KMS-11 (cell line): ENCODE measurements at regions not wholly inside any gene's neighbourhood (a gene's known extent, or its start where the extent isn't known, plus 50 kb on each side); places are given as distances from the start of the nearest gene placed in this dataset.
"Not testable (repeated sequence)": the region's sequence is repeated elsewhere in the genome, so short reads cannot be mapped to it uniquely, and the experiment has no call there.

Experiments used
- H2AFZ ChIP-seq: fragments of 200-600 bp; sonication (generic); 2 replicates; pipeline ENCODE4 v1.6.1; 2016; ENCODE audit warnings: antibody characterized with exemption, mixed run types, low read depth
- H3K27ac ChIP-seq: fragments of 200-600 bp; sonication (generic); 2 replicates; pipeline ENCODE4 v1.6.1; 2016; ENCODE audit warnings: mild to moderate bottlenecking, mixed run types
- H3K27me3 ChIP-seq: fragments of 200-600 bp; sonication (generic); 2 replicates; pipeline ENCODE4 v1.6.1; 2017; ENCODE audit warnings: mild to moderate bottlenecking, low read depth, mixed run types, moderate library complexity; ENCODE audit not compliant: insufficient read depth
- H3K36me3 ChIP-seq: fragments of 200-600 bp; sonication (generic); 2 replicates; pipeline ENCODE4 v1.6.1; 2017; ENCODE audit warnings: mild to moderate bottlenecking, mixed run types; ENCODE audit not compliant: insufficient read depth
- H3K4me1 ChIP-seq: fragments of 200-600 bp; sonication (generic); 2 replicates; pipeline ENCODE4 v1.6.1; 2016; ENCODE audit warnings: mild to moderate bottlenecking, low read depth, mixed run types; ENCODE audit not compliant: poor library complexity, severe bottlenecking
- H3K4me2 ChIP-seq: fragments of 200-600 bp; sonication (generic); 2 replicates; pipeline ENCODE4 v1.7.0; 2016; ENCODE audit warnings: mild to moderate bottlenecking, mixed run types
- H3K4me3 ChIP-seq: fragments of 200-600 bp; sonication (generic); IDR thresholded peaks from 2 replicates; pipeline ENCODE4 v1.6.1; 2017; ENCODE audit warnings: low read depth, low read length, mixed read lengths; ENCODE audit not compliant: insufficient read depth
- H3K79me2 ChIP-seq: fragments of 200-600 bp; sonication (generic); 2 replicates; pipeline ENCODE4 v1.6.1; 2016; ENCODE audit warnings: low read depth, mixed run types; ENCODE audit not compliant: insufficient read depth
- H3K9ac ChIP-seq: fragments of 200-600 bp; sonication (generic); 2 replicates; pipeline ENCODE4 v1.6.1; 2016; ENCODE audit warnings: mild to moderate bottlenecking, mixed run types
- H4K20me1 ChIP-seq: fragments of 200-600 bp; sonication (generic); 2 replicates; pipeline ENCODE4 v1.6.1; 2016; ENCODE audit warnings: mild to moderate bottlenecking, mixed run types; ENCODE audit not compliant: insufficient read depth
- TF ChIP-seq, protein P1 (sequence below): fragments of 200-600 bp; sonication (generic); conservative IDR thresholded peaks from 2 replicates; pipeline ENCODE4 v1.6.1; 2017; ENCODE audit warnings: low read depth, mild to moderate bottlenecking, antibody characterized with exemption, low read length, moderate library complexity, mixed read lengths

DNA sequence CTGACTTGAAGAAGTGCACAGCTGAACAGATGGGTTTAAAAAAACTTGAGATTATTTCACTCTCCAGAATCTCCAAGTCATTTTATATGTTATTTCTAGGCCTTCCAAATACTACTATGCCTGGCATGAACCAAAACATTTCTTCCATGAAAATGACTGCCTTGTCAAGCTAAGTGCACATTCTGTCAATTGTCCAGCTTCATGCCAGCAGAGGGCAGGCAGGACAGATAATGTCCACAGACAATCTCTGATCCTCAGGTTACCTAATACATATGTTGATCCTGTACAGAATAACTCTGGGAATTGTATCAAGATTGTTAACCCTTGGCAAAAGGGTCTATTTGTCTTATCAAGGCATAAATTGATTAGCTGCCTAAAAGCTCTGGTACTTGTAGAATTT is 229.5 kb downstream of the AASDHPPT start:
- no peaks in the 10 kb centered on the region for H3K4me1 ChIP-seq
- TF ChIP-seq, protein P1, sequence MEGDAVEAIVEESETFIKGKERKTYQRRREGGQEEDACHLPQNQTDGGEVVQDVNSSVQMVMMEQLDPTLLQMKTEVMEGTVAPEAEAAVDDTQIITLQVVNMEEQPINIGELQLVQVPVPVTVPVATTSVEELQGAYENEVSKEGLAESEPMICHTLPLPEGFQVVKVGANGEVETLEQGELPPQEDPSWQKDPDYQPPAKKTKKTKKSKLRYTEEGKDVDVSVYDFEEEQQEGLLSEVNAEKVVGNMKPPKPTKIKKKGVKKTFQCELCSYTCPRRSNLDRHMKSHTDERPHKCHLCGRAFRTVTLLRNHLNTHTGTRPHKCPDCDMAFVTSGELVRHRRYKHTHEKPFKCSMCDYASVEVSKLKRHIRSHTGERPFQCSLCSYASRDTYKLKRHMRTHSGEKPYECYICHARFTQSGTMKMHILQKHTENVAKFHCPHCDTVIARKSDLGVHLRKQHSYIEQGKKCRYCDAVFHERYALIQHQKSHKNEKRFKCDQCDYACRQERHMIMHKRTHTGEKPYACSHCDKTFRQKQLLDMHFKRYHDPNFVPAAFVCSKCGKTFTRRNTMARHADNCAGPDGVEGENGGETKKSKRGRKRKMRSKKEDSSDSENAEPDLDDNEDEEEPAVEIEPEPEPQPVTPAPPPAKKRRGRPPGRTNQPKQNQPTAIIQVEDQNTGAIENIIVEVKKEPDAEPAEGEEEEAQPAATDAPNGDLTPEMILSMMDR: no peak

DNA sequence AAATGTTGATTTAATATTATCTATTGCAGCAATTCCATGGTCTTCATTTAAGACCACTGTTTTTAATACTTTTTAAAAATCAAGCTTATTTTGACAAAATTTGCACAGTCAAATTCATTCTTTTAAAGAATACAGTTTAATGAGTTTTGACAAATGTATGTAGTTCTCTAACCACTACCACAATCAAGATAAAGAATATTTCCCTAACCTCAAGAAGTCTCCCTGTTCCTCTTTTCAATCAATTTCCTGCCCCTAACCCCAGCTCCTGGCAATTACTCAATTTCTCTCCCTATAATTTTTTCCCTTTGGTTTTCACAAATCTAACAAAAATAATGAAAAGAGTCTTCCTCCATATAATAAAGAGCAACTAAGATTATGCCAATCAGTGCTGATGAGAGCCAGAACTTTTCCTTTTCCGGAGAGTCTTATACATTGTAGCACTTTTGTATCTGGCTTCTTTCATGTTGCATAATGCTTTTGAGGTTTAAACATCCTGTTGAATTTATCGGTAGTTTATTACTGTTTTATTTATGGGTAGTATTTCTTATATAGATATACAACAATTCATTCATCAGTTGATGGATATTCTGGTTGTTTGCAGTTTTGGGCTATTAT is 231.7 kb downstream of the AASDHPPT start:
- Histone ChIP-seq H3K79me2 (no peaks in the 10 kb centered on the region), H3K4me2 (no peak overlapping the region), H3K4me1 (no peaks in the 10 kb centered on the region), H3K4me3 (no peak overlapping the region), H3K36me3 (no peaks in the 10 kb centered on the region), H3K9ac (no peak overlapping the region), H3K27me3 (no peaks in the 10 kb centered on the region), H2AFZ (no peak overlapping the region), H3K27ac (no peak overlapping the region), H4K20me1 (no peaks in the 10 kb centered on the region)
- TF ChIP-seq, protein P1: no peak

More for the DNA sequence above, 229.5 kb downstream of the AASDHPPT start:
- Histone ChIP-seq H3K4me2 (no peak overlapping the region), H3K79me2 (no peaks in the 10 kb centered on the region), H3K4me3 (no peak overlapping the region), H3K27ac (no peak overlapping the region), H3K27me3 (no peaks in the 10 kb centered on the region), H4K20me1 (no peaks in the 10 kb centered on the region), H3K36me3 (no peaks in the 10 kb centered on the region), H2AFZ (no peak overlapping the region), H3K9ac (no peak overlapping the region)

DNA sequence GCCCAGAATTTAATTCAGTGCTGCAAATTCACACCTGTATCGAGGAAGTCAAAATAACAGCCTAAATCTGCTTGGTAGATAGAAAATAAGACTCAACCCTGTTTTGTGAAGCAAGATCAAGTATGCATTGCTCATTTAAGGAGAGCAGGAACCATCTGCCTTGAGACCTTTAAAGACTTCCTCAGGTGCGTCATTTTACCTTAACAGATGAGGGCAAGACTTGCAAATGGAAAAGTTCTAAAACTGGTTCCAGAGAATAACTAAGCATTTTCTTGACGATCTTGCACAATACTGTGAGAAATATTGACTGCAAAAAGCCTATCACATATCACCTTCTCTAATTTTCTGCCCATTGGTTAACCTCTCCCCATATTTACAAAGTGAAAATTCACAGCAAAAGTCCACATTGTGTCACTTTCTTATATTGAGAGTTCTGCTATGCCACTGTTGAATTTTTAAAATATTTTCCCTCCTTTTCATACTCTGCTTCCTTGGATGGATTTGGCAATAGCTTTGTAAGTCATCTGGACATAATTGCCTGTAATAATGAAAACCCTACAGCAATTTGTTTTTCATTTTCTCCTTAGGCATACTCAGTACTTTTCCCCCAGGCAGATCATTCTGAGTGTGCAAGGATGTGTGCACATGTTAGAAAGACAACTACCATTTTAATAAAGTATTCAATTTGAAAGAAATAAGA is 234.2 kb downstream of the AASDHPPT start:
- TF ChIP-seq, protein P1: no peak
- Histone ChIP-seq H3K4me2 (no peak overlapping the region), H3K79me2 (no peaks in the 10 kb centered on the region), H3K36me3 (no peaks in the 10 kb centered on the region), H3K4me1 (no peaks in the 10 kb centered on the region), H3K27ac (no peak overlapping the region), H2AFZ (no peak overlapping the region), H3K27me3 (no peaks in the 10 kb centered on the region), H3K9ac (no peak overlapping the region), H3K4me3 (no peak overlapping the region), H4K20me1 (no peaks in the 10 kb centered on the region)

DNA sequence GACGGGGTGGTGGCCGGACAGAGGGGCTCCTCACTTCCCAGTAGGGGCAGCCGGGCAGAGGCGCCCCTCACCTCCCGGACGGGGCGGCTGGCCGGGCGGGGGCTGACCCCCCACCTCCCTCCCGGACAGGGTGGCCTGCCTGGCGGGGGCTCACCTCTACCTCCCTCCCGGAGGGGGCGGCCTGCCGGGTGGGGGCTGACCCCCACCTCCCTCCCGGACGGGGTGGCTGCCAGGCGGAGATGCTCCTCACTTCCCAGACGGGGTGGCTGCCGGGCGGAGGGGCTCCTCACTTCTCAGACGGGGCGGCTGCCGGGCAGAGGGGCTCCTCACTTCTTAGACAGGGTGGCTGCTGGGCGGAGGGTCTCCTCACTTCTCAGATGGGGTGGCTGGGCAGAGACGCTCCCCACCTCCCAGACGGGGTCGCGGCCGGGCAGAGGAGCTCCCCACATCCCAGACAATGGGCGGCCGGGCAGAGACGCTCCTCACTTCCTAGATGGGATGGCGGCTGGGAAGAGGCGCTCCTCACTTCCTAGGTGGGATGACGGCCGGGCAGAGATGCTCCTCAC is 239.8 kb downstream of the AASDHPPT start:
- H3K79me2 ChIP-seq, H3K27me3 ChIP-seq, H3K36me3 ChIP-seq: not testable (repeated sequence)

DNA sequence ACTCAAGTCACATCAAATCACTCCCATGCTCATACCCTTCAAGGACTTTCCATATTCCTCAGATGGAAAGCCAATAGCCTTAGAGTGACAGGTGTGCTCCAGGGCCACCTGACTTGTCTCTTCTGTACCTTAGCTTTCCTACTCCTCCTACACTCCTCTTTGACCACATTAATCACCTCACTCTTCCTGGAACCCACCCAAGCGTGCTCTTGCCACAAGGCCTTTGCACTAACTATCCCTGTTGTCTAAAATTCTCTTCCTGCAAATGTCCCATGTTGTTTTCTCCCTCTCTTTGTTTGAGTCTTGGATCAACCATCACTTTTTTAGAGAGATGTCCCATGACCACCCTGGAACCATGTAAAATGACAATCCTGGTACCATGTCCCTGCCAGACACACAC is 244.1 kb downstream of the AASDHPPT start:
- no peaks in the 10 kb centered on the region for H3K36me3 ChIP-seq
- H3K4me3 ChIP-seq: no peak overlapping the region
- H3K9ac ChIP-seq: no peak overlapping the region
- no peaks in the 10 kb centered on the region for H3K27me3 ChIP-seq
- no peaks in the 10 kb centered on the region for H3K4me1 ChIP-seq
- TF ChIP-seq, protein P1: no peak
- H3K4me2 ChIP-seq: no peak overlapping the region
- H4K20me1 ChIP-seq: no peaks in the 10 kb centered on the region
- H3K27ac ChIP-seq: no peak overlapping the region
- H2AFZ ChIP-seq: no peak overlapping the region
- no peaks in the 10 kb centered on the region for H3K79me2 ChIP-seq

More for the DNA sequence above, 239.8 kb downstream of the AASDHPPT start:
- H3K9ac ChIP-seq, H3K4me3 ChIP-seq, H4K20me1 ChIP-seq, H2AFZ ChIP-seq, H3K4me2 ChIP-seq, H3K4me1 ChIP-seq, H3K27ac ChIP-seq: not testable (repeated sequence)
